Neural crest cell (in vitro differentiated cells): ENCODE measurements at regions not wholly inside any gene's neighbourhood (a gene's known extent, or its start where the extent isn't known, plus 50 kb on each side); places are given as distances from the start of the nearest gene placed in this dataset.

Source experiments
- DNase-seq: peaks from one replicate; pipeline ENCODE4 v3.0.0; 2021; ENCODE audit warnings: low read depth, mixed read lengths, low spot score
- H3K27ac Mint-ChIP-seq: one replicate; pipeline ENCODE4 v1.8.0; 2021; ENCODE audit warnings: mild to moderate bottlenecking, mixed read lengths; ENCODE audit not compliant: unreplicated experiment
- H3K27me3 Mint-ChIP-seq: 2 replicates; pipeline ENCODE4 v1.8.0; 2021; ENCODE audit warnings: low read depth, mild to moderate bottlenecking, mixed read lengths
- H3K36me3 Mint-ChIP-seq: 2 replicates; pipeline ENCODE4 v1.8.0; 2021; ENCODE audit warnings: low read depth, mild to moderate bottlenecking, mixed read lengths
- H3K4me1 Mint-ChIP-seq: 2 replicates; pipeline ENCODE4 v1.8.0; 2021; ENCODE audit warnings: mixed read lengths
- H3K4me3 Mint-ChIP-seq: one replicate; pipeline ENCODE4 v1.8.0; 2021; ENCODE audit warnings: mild to moderate bottlenecking, mixed read lengths
- H3K9me3 Mint-ChIP-seq: 2 replicates; pipeline ENCODE4 v1.8.0; 2021; ENCODE audit warnings: mixed read lengths
- TF ChIP-seq, protein P1 (sequence below): fragments of 200-600 bp; sonication (generic); conservative IDR thresholded peaks from 2 replicates; pipeline ENCODE4 v1.5.0; 2021; ENCODE audit warnings: antibody characterized with exemption, mild to moderate bottlenecking

DNA sequence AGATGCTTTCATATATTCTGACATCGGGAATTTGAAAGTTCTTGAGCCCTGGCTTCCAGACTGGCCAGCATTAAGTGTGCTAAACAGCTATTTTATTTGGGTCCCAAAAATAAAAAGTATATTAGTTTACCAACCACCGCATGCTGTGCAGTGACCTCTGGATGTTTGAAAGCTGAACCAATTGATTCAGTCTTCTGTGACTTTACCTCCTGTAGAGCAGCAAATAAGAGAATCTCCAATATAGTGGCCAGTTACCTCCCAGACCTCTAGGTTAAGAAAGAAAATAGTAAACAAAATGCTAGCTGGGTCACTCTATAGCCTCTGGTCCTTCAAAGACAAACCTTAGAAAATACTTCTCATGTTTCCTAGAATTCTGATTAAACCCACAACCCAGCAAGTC is 424.6 kb upstream of the NFE2L3 start:
- peak overlapping the region; percentile 10 for H3K4me3 Mint-ChIP-seq
- H3K9me3 Mint-ChIP-seq = no peaks in the 10 kb centered on the region
- H3K27me3 Mint-ChIP-seq = no peaks in the 10 kb centered on the region
- no peak overlapping the region for H3K27ac Mint-ChIP-seq
- no peaks in the 10 kb centered on the region for H3K36me3 Mint-ChIP-seq
- no peak for DNase-seq
- peaks cover 62% of the 10 kb centered on the region for H3K4me1 Mint-ChIP-seq
- TF ChIP-seq, protein P1, sequence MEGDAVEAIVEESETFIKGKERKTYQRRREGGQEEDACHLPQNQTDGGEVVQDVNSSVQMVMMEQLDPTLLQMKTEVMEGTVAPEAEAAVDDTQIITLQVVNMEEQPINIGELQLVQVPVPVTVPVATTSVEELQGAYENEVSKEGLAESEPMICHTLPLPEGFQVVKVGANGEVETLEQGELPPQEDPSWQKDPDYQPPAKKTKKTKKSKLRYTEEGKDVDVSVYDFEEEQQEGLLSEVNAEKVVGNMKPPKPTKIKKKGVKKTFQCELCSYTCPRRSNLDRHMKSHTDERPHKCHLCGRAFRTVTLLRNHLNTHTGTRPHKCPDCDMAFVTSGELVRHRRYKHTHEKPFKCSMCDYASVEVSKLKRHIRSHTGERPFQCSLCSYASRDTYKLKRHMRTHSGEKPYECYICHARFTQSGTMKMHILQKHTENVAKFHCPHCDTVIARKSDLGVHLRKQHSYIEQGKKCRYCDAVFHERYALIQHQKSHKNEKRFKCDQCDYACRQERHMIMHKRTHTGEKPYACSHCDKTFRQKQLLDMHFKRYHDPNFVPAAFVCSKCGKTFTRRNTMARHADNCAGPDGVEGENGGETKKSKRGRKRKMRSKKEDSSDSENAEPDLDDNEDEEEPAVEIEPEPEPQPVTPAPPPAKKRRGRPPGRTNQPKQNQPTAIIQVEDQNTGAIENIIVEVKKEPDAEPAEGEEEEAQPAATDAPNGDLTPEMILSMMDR = no peak

DNA sequence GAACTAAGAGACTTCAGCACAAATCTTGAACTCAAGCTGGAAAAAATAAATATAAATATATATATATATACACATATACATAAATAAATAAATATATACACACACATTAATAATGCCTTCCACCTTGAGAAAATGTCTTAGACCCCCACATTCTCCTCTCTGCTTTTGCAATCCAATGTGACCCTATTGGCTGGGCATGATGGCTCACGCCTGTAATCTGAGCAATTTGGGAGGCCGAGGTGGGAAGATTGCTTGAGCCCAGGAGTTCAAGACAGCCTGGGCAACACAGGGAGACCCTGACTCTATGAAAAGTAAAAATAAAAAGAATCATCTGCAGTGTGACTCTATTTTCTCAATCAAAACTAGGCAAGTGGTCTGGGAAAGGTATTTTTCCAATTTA is 424.1 kb upstream of the NFE2L3 start:
- Mint-ChIP-seq H3K36me3 (no peaks in the 10 kb centered on the region), H3K27me3 (no peaks in the 10 kb centered on the region), H3K4me3 (peak overlapping the region; percentile 14), H3K27ac (no peak overlapping the region), H3K9me3 (no peaks in the 10 kb centered on the region), H3K4me1 (peaks cover 58% of the 10 kb centered on the region)
- TF ChIP-seq, protein P1 = no peak
- no peak for DNase-seq

DNA sequence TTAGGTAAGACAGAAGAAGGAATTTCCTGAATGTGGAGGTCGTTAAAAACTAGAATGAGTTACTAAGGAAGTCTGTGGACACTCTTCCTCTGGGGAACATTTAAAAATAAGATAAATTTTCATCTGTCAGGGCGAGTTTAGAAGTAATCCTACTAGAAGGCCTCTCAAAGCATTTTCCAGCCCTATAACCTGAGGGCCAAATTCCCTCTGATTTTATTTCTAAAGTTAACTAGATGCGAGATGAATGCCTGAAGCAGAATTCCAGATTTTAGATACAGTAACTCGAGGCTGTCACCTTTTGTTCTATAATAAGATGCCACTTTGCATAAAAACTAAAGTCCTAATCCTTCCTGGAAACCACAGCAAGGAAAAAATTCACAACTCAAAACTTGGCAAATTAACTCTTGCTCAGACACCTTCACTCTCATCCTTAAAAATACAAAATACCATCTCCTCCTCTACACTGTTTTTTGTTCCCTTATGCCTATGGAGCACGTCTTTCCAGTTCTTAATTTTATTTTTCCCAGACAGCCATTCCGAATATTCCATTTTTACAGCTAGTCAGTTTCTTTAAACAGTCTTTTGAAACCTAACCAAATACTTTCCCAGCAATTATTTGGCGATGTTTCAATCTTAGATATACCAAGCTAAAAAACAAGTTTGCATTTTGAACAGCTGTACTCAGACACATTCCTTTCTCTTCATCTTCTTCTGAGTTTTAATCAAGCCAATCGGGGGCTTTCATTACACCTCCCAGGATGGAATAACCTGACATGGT is 420.7 kb upstream of the NFE2L3 start:
- no peak for DNase-seq
- Mint-ChIP-seq H3K36me3 (no peaks in the 10 kb centered on the region), H3K27me3 (no peaks in the 10 kb centered on the region)

DNA sequence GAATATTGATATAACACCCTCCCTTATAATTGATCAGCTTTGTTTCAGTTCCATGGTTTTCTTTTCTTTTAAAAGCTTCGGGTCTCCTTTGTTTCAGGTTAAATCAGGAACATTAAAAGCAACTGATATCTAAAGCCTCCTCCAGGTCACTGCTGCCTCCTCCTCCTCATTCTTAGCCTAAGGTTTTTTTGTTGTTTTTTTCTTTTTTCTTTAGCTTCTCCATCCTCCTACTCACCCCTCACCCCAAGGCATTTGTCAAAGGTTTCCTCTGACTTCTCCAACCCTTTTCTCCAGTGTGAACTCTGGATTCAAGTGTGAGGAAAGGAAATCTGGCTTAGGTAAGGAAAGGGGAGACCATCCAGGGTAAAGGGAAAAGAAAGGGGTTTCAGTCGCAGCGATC is 420.2 kb upstream of the NFE2L3 start:
- TF ChIP-seq, protein P1 = no peak
- H3K4me1 Mint-ChIP-seq = peaks cover 46% of the 10 kb centered on the region
- H3K4me3 Mint-ChIP-seq = no peak overlapping the region
- H3K27me3 Mint-ChIP-seq = no peaks in the 10 kb centered on the region
- no peaks in the 10 kb centered on the region for H3K36me3 Mint-ChIP-seq
- H3K9me3 Mint-ChIP-seq = peaks cover 3% of the 10 kb centered on the region
- no peak overlapping the region for H3K27ac Mint-ChIP-seq
- no peak for DNase-seq

More for the DNA sequence above, 420.7 kb upstream of the NFE2L3 start:
- no peak overlapping the region for H3K27ac Mint-ChIP-seq
- H3K9me3 Mint-ChIP-seq = peaks cover 3% of the 10 kb centered on the region
- TF ChIP-seq, protein P1 = no peak
- H3K4me3 Mint-ChIP-seq = no peak overlapping the region
- H3K4me1 Mint-ChIP-seq = peaks cover 47% of the 10 kb centered on the region

DNA sequence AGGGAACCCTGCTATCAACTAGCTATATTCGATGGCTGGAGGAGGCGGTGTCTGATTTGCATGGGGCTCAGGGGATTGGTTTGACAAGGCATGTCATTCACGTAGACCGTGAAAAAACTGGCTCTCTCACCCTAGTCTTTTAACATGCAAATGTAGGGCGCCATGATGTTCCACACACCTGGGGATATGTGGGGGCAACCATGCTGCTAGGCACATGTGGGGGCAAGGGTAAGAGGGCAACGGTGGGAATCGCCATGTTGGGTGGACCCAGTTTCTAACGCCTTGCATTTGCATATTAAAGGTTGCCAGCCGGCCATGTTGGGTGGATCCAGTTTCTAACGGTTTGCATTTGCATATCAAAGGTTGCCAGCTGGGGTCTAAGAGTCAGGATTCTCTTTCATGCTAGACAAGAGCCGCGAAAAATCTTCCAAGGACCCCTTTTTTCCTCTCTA is 419.2 kb upstream of the NFE2L3 start:
- no peak overlapping the region for H3K4me3 Mint-ChIP-seq
- no peak overlapping the region for H3K27ac Mint-ChIP-seq

More for the DNA sequence above, 419.2 kb upstream of the NFE2L3 start:
- peak; percentile 34 for DNase-seq
- peaks cover 40% of the 10 kb centered on the region for H3K4me1 Mint-ChIP-seq
- H3K27me3 Mint-ChIP-seq = no peaks in the 10 kb centered on the region
- H3K9me3 Mint-ChIP-seq = peaks cover 3% of the 10 kb centered on the region
- TF ChIP-seq, protein P1 = no peak
- H3K36me3 Mint-ChIP-seq = no peaks in the 10 kb centered on the region
